ENCODE measurements at regions not wholly inside any gene's neighbourhood (a gene's known extent, or its start where the extent isn't known, plus 50 kb on each side); places are given as distances from the start of the nearest gene placed in this dataset.

GRCh38 chr9:27851858-27852257 lies 278.6 kb upstream of the C9orf72 start:
- ChIA-PET RAD21 (ENCODE audit: unreplicated experiment) (no interaction called here), CTCF (no interaction called here), SMC1A (ENCODE audit: uncharacterized antibody, unreplicated experiment) (interaction anchor here (1.0 kb wide), 1 partner anchor 9 kb away, joined by 3 read pairs; no protein-coding TSS in a partner anchor), POLR2A (no interaction called here)
- Histone ChIP-seq H4K20me1 (ENCODE audit: control insufficient read depth, insufficient read depth) (no peaks in the 10 kb centered on the region), H3K9ac (ENCODE audit: control insufficient read depth, insufficient read depth, low read length) (no peak overlapping the region), H2AFZ (ENCODE audit: control insufficient read depth, low read depth, low read length) (no peak overlapping the region), H3K4me1 (ENCODE audit: control insufficient read depth, insufficient read depth, low read length) (no peaks in the 10 kb centered on the region), H3K36me3 (ENCODE audit: control insufficient read depth in 2 of 2, insufficient read depth in 2 of 2, low read length in 1 of 2) (no peaks in the 10 kb centered on the region), H3K27ac (ENCODE audit: control insufficient read depth, insufficient read depth) (no peak overlapping the region), H3K79me2 (ENCODE audit: control insufficient read depth, insufficient read depth, low read length) (no peaks in the 10 kb centered on the region), H3K4me3 (no peak overlapping the region), H3K9me3 (replicated peaks; ENCODE audit: control insufficient read depth, insufficient read depth, low read length) (no peaks in the 10 kb centered on the region), H3K4me2 (ENCODE audit: control insufficient read depth, insufficient read depth) (no peak overlapping the region), H3K27me3 (replicated peaks in 1 of 2; ENCODE audit: control insufficient read depth in 2 of 2, insufficient read depth in 2 of 2, low read length in 1 of 2) (no peaks in the 10 kb centered on the region)
- DNase-seq (ENCODE audit: low read depth, low spot score) (no peak), FAIRE-seq (no peak), ATAC-seq (no peak)
- WGBS (ENCODE audit: insufficient coverage, insufficient replicate concordance, low lambda C conversion rate, missing lambda C conversion rate) = 5% methylated on average over 1 of the region's 1 CpG
- BruUV-seq (replicated peaks) = no TSS peak
- TF ChIP-seq CHD2 (IDR thresholded peaks at IDR 0.05; ENCODE audit: borderline replicate concordance, low read depth, low read length) (no peak), HSF1 (IDR thresholded peaks at IDR 0.05; ENCODE audit: low read depth, low read length) (no peak), PAX8 (IDR thresholded peaks at IDR 0.05) (no peak), CBX5 (IDR thresholded peaks at IDR 0.05; ENCODE audit: low read depth) (no peak), ATF3 (IDR thresholded peaks at IDR 0.05; ENCODE audit: borderline replicate concordance, extremely low read depth, low read depth, low read length) (no peak), USF2 (IDR thresholded peaks at IDR 0.05; ENCODE audit: borderline replicate concordance, low read depth, low read length) (no peak), CBX3 (IDR thresholded peaks at IDR 0.05; ENCODE audit: borderline replicate concordance, low read depth) (no peak), REST (IDR thresholded peaks at IDR 0.05; ENCODE audit: low read depth, low read length) (no peak), ZNF274 (IDR thresholded peaks at IDR 0.05; ENCODE audit: insufficient read depth, insufficient read length) (no peak), GATAD2B (conservative IDR thresholded peaks at IDR 0.05; ENCODE audit: low read depth) (no peak), NR2C1 (IDR thresholded peaks at IDR 0.05) (no peak)
- in situ Hi-C loops (cut with MboI) = no loop called here
- intact Hi-C loops (cut with micrococcal nuclease; ENCODE audit: unreplicated experiment) = loop anchor here (10.0 kb wide), 1 partner anchor 57 kb away; no protein-coding TSS in a partner anchor
